ENCODE measurements at regions not wholly inside any gene's neighbourhood (a gene's known extent, or its start where the extent isn't known, plus 50 kb on each side); places are given as distances from the start of the nearest gene placed in this dataset.

GRCh38 chr4:12844141-12844540, 640.0 kb downstream of the RAB28 start:
- DNase-seq: no peak

GRCh38 chr4:12827966-12828365, 656.2 kb downstream of the RAB28 start:
- no peak for DNase-seq

- DNase-seq: no peak
These were observed 692.6 kb downstream of the RAB28 start for GRCh38 chr4:12791536-12791935.

GRCh38 chr4:12787261-12787660, 696.9 kb downstream of the RAB28 start:
- DNase-seq: no peak

GRCh38 chr4:12778706-12779105, 705.4 kb downstream of the RAB28 start:
- DNase-seq: no peak

- no peak for DNase-seq
These were observed 705.9 kb downstream of the RAB28 start for GRCh38 chr4:12778191-12778590.

GRCh38 chr4:12770351-12770750, 713.8 kb downstream of the RAB28 start:
- DNase-seq: no peak

DNA sequence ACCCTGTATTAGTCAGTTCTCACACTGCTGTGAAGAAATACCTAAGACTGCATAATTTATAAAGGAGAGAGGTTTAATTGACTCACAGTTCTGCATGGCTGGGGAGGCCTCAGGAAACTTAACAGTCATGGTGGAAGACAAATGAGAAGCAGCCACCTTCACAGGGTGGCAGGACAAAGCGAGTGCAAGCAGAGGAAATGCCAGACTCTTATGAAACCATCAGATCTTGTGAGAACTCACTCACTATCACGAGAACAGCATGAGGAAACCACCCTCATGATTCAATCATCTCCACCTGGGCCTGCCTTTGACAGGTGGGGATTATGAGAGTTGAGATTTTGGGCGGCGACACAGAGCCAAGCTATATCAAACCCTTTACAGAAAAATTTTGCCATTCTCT, 722.4 kb downstream of the RAB28 start:
- DNase-seq: no peak

- no peak for DNase-seq
These were observed 737.0 kb downstream of the RAB28 start for GRCh38 chr4:12747154-12747553.

DNA sequence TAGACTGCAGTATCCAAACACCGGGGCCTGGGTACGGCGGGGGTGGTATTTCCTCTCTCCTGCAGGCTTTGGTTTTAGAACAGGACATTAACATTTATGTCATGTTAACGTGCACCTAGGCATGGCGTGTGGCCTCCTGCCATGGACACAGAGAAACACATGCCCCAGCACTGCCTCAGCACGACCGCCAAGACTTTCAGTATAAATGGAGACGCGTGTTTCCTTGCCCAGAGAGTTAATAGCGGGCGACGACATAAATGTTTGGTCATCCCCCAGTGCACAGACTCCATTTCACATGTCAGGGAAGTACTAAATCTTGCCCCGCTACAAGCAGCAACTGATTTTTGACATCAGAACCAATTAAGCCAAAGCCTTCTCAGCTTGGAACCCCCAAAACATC, 737.9 kb downstream of the RAB28 start:
- no peak for DNase-seq

- DNase-seq: no peak
These were observed 749.6 kb downstream of the RAB28 start for GRCh38 chr4:12734586-12734985.

DNA sequence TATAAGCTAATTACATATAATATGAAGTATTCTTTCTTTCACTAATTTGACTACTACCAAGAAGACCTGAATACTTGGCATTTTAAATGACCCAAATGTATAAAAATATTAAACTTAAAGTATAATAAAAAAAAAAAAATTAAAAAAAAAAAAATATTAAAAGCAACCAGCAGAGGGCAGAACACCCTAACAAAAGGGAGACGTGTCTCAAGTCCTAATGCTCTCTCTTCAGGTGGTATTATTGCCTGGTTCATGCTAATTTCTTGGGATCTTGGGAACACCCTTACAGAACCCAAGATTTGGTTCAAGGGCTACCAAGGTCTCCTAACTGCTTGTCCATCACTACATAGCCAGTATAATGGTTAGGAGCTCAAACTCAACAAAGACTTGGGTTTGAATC, 754.8 kb downstream of the RAB28 start:
- DNase-seq: no peak

- no peak for DNase-seq
These were observed 759.6 kb downstream of the RAB28 start for GRCh38 chr4:12724510-12724909.

DNA sequence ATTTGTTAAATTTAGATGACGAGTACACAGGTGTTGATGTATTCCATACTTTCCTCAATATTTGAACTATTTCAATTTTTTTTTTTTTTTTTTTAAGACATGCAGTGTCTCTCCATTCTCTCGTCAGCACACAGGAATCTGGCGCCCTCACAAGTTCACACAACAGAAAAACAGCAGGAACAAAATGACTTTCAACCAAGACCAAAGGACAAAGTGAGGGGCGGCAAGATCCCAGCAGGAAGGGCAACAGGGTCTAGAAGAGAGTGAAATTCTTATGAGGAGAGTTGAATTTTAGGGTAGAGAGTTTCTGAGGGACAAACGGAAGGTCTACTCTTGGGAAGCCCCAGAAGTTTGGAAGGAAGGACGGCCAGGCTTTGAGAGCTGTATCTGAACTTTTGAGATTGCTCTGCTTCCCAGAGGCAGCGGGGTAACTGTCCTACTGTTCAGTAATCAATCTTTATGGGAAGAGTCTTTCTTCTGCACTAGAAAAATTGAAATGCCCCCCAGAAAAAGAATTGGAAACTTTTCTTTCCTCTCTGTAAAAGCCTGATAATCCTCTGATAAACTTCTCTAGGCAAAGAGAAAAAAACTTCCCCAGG, 760.2 kb downstream of the RAB28 start:
- DNase-seq: no peak

GRCh38 chr4:12716896-12717295, 767.2 kb downstream of the RAB28 start:
- no peak for DNase-seq

GRCh38 chr4:12712648-12713339, 771.3 kb downstream of the RAB28 start:
- no peak for DNase-seq

DNA sequence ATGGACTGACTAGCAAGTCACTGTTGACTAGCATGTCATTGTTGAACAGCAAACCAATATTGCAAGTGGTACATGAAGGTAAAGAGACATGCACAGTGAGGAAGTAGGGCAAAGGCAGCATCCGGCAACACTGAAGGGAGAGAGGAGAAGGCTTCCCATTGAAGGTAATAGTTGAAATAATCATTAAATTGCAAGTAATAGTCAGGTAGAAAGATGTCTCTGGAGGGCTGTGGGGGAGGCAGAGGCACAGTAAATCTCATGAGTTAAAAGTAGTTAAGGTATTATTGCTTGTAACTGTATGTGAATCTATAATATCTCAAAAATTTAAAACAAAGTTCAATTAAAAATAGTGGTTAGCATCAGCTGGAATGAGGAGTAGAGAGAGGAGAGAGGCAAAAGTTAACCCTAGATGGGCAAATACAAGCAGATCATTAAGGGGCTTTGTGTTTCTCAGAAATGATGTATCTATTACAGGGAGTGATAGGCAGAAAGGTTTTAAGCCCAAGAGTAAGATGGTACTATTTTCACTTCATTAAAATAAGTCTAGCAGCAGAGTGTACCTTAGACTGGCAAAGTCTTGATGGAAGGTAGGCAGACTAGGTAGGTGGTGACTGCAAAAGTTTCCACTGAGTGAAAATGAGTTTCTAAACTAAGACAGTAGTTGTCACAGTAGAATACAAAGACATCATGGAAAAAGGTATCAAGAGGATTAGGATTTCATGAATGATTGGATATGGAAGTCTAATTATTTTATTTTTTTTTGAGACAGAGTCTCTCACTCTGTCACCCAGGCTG, 776.6 kb downstream of the RAB28 start:
- DNase-seq: no peak

DNA sequence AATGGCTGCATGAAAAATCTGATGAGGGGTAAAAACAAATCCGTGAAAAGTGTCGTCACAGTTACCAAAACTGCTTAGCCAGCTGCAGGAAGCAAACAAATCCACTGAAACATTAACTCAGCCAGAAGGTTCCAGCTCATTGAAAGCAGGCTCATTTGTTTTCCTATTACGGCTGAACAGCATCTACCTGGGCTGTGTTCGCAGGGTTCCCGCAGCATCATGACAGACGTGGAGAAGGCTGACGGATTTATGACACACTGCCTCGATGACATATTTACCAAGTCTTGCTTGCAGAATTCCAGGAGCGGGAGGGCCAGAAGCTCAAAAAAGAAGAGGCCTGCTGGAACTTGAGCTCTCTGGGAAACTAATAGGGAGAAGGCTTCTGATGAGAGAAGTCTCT, 781.1 kb downstream of the RAB28 start:
- DNase-seq: no peak

DNA sequence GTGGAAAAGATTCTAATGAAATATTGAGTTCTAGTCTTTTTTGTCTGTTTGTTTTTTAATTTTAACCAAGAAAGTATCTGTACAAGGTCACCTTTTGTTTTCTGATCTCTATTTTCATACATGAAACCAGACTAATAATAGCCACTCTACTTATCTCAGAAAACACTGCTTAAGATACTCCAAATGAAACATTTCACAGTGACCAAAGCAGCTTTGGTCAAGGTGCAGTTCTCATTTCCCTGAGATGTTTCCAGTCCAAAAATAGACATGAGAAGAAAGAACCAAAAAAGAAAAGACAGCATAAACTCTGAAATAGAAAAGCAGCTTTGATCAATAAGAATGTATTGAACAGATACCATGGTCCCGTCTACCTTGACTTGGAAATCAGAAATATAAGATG, 782.8 kb downstream of the RAB28 start:
- DNase-seq: no peak

- DNase-seq: no peak
These were observed 786.2 kb downstream of the RAB28 start for GRCh38 chr4:12697970-12698369.

DNA sequence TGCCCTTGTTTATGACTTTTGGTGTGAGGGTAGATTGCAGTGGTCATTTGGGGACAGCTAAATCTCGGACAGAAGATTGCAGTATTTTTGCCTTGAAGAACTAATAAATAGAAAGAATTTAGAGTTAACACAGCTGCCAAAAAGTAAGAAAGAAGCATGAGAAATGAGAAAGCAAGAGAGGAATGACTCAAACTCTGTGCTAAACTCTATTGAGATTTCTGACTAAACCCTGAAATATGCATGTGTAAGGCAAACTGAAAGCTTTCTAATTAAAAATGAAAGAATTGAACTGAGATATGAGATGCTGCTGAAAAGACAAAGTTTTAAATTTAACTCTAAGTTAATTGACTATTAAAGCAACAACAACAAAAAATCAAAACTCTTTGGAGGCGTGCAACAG, 791.3 kb downstream of the RAB28 start:
- DNase-seq: no peak

DNA sequence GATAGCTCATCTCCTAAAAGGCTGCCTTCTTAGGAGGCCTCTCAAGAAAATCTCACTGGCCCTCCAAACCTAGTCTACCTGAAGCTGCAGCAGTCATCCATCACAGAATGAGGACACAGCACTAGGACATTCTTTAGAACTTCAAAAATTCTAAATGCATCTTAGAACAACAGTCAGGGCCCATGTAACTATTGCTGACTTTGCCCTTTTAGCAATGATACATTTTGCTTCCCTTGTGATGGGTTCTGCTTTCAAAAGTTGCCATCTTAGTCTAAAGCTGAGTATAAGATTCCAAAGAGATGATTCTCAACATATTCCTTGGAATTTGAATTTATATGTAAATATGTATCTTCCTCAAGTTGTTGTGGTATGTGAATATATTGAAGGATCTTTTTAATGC, 793.0 kb downstream of the RAB28 start:
- DNase-seq: no peak

DNA sequence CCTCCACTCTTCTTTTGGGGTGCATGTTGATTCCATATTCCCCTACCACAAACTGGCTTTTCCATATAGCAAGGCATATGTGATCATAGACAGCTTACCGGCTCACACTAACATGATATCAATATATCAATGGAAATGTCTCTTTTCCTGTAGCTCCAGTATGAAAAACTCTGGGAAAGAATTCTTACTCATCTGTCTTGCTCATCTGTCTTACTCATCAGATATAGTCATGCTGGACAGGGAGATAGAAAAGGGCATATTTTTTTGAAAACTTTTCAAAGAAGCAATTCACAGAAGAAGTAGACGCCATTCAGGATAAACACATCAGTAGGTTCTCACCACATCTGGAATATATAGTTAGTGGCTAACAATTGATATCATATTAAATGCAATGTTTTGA, 794.7 kb downstream of the RAB28 start:
- DNase-seq: no peak

GRCh38 chr4:12679217-12679616, 804.9 kb downstream of the RAB28 start:
- DNase-seq: no peak
